ENCODE measurements at regions not wholly inside any gene's neighbourhood (a gene's known extent, or its start where the extent isn't known, plus 50 kb on each side); places are given as distances from the start of the nearest gene placed in this dataset.

GRCh38 chr4:31999848-32000247, 1279.7 kb downstream of the PCDH7 start:
- Histone ChIP-seq H3K27me3 (ENCODE audit: insufficient read depth, insufficient read length) (no peaks in the 10 kb centered on the region), H3K4me1 (ENCODE audit: insufficient read depth, insufficient read length) (no peaks in the 10 kb centered on the region), H3K36me3 (ENCODE audit: insufficient read depth, insufficient read length, low read length) (no peaks in the 10 kb centered on the region), H3K4me3 (ENCODE audit: insufficient read length, low read depth) (no peak overlapping the region), H3K9ac (ENCODE audit: insufficient read length, low read depth) (no peak overlapping the region), H3K9me3 (ENCODE audit: insufficient read depth, low read length) (no peaks in the 10 kb centered on the region)
- no peak for TF ChIP-seq YY1 (IDR thresholded peaks at IDR 0.05; ENCODE audit: insufficient read depth, insufficient read length)
- no peak for TF ChIP-seq ZNF274 (IDR thresholded peaks at IDR 0.05; ENCODE audit: low read depth, low read length)
- no peak for TF ChIP-seq SUZ12 (IDR thresholded peaks at IDR 0.05; ENCODE audit: extremely low read depth, insufficient read depth, insufficient read length)
- DNase-seq (ENCODE audit: low read depth, low spot score) = no peak

- Histone ChIP-seq H3K4me3 (ENCODE audit: insufficient read length, low read depth) (no peak overlapping the region), H3K4me1 (ENCODE audit: insufficient read depth, insufficient read length) (no peaks in the 10 kb centered on the region), H3K36me3 (ENCODE audit: insufficient read depth, insufficient read length, low read length) (no peaks in the 10 kb centered on the region), H3K27me3 (ENCODE audit: insufficient read depth, insufficient read length) (no peaks in the 10 kb centered on the region), H3K9me3 (ENCODE audit: insufficient read depth, low read length) (no peaks in the 10 kb centered on the region), H3K9ac (ENCODE audit: insufficient read length, low read depth) (no peak overlapping the region)
- TF ChIP-seq ZNF274 (IDR thresholded peaks at IDR 0.05; ENCODE audit: low read depth, low read length) (no peak), YY1 (IDR thresholded peaks at IDR 0.05; ENCODE audit: insufficient read depth, insufficient read length) (no peak), SUZ12 (IDR thresholded peaks at IDR 0.05; ENCODE audit: extremely low read depth, insufficient read depth, insufficient read length) (no peak)
- no peak for DNase-seq (ENCODE audit: low read depth, low spot score)
Measured at GRCh38 chr4:32000846-32001488, 1280.8 kb downstream of the PCDH7 start.

GRCh38 chr4:32002037-32002747, 1282.0 kb downstream of the PCDH7 start:
- no peak for TF ChIP-seq SUZ12 (IDR thresholded peaks at IDR 0.05; ENCODE audit: extremely low read depth, insufficient read depth, insufficient read length)
- TF ChIP-seq ZNF274 (IDR thresholded peaks at IDR 0.05; ENCODE audit: low read depth, low read length) = no peak
- no peak for TF ChIP-seq YY1 (IDR thresholded peaks at IDR 0.05; ENCODE audit: insufficient read depth, insufficient read length)
- Histone ChIP-seq H3K4me3 (ENCODE audit: insufficient read length, low read depth) (no peak overlapping the region), H3K9ac (ENCODE audit: insufficient read length, low read depth) (no peak overlapping the region), H3K27me3 (ENCODE audit: insufficient read depth, insufficient read length) (no peaks in the 10 kb centered on the region), H3K4me1 (ENCODE audit: insufficient read depth, insufficient read length) (no peaks in the 10 kb centered on the region), H3K9me3 (ENCODE audit: insufficient read depth, low read length) (no peaks in the 10 kb centered on the region), H3K36me3 (ENCODE audit: insufficient read depth, insufficient read length, low read length) (no peaks in the 10 kb centered on the region)
- DNase-seq (ENCODE audit: low read depth, low spot score) = no peak

- no peaks in the 10 kb centered on the region for H3K4me1 ChIP-seq (ENCODE audit: insufficient read depth, insufficient read length)
- H3K27me3 ChIP-seq (ENCODE audit: insufficient read depth, insufficient read length) = no peaks in the 10 kb centered on the region
- no peaks in the 10 kb centered on the region for H3K9me3 ChIP-seq (ENCODE audit: insufficient read depth, low read length)
- no peak overlapping the region for H3K4me3 ChIP-seq (ENCODE audit: insufficient read length, low read depth)
- H3K9ac ChIP-seq (ENCODE audit: insufficient read length, low read depth) = no peak overlapping the region
- TF ChIP-seq ZNF274 (IDR thresholded peaks at IDR 0.05; ENCODE audit: low read depth, low read length) = no peak
- no peak for TF ChIP-seq YY1 (IDR thresholded peaks at IDR 0.05; ENCODE audit: insufficient read depth, insufficient read length)
- TF ChIP-seq SUZ12 (IDR thresholded peaks at IDR 0.05; ENCODE audit: extremely low read depth, insufficient read depth, insufficient read length) = no peak
- H3K36me3 ChIP-seq (ENCODE audit: insufficient read depth, insufficient read length, low read length) = no peaks in the 10 kb centered on the region
- DNase-seq (ENCODE audit: low read depth, low spot score) = no peak
Measured at GRCh38 chr4:32003548-32003947, 1283.4 kb downstream of the PCDH7 start.

GRCh38 chr4:32010221-32010620, 1290.1 kb downstream of the PCDH7 start:
- Histone ChIP-seq H3K4me3 (ENCODE audit: insufficient read length, low read depth) (no peak overlapping the region), H3K4me1 (ENCODE audit: insufficient read depth, insufficient read length) (no peaks in the 10 kb centered on the region), H3K27me3 (ENCODE audit: insufficient read depth, insufficient read length) (no peaks in the 10 kb centered on the region), H3K9ac (ENCODE audit: insufficient read length, low read depth) (no peak overlapping the region), H3K9me3 (ENCODE audit: insufficient read depth, low read length) (no peaks in the 10 kb centered on the region), H3K36me3 (ENCODE audit: insufficient read depth, insufficient read length, low read length) (no peaks in the 10 kb centered on the region)
- TF ChIP-seq SUZ12 (IDR thresholded peaks at IDR 0.05; ENCODE audit: extremely low read depth, insufficient read depth, insufficient read length) = no peak
- no peak for TF ChIP-seq ZNF274 (IDR thresholded peaks at IDR 0.05; ENCODE audit: low read depth, low read length)
- no peak for TF ChIP-seq YY1 (IDR thresholded peaks at IDR 0.05; ENCODE audit: insufficient read depth, insufficient read length)
- DNase-seq (ENCODE audit: low read depth, low spot score) = no peak

GRCh38 chr4:32022071-32022470, 1301.9 kb downstream of the PCDH7 start:
- Histone ChIP-seq H3K36me3 (ENCODE audit: insufficient read depth, insufficient read length, low read length) (no peaks in the 10 kb centered on the region), H3K4me3 (ENCODE audit: insufficient read length, low read depth) (no peak overlapping the region), H3K4me1 (ENCODE audit: insufficient read depth, insufficient read length) (no peaks in the 10 kb centered on the region), H3K9me3 (ENCODE audit: insufficient read depth, low read length) (peaks cover 18% of the 10 kb centered on the region), H3K9ac (ENCODE audit: insufficient read length, low read depth) (no peak overlapping the region), H3K27me3 (ENCODE audit: insufficient read depth, insufficient read length) (no peaks in the 10 kb centered on the region)
- no peak for DNase-seq (ENCODE audit: low read depth, low spot score)
- TF ChIP-seq ZNF274 (IDR thresholded peaks at IDR 0.05; ENCODE audit: low read depth, low read length) (no peak), YY1 (IDR thresholded peaks at IDR 0.05; ENCODE audit: insufficient read depth, insufficient read length) (no peak), SUZ12 (IDR thresholded peaks at IDR 0.05; ENCODE audit: extremely low read depth, insufficient read depth, insufficient read length) (no peak)

GRCh38 chr4:32025851-32026459, 1305.8 kb downstream of the PCDH7 start:
- Histone ChIP-seq H3K9me3 (ENCODE audit: insufficient read depth, low read length) (peaks cover 18% of the 10 kb centered on the region), H3K9ac (ENCODE audit: insufficient read length, low read depth) (no peak overlapping the region), H3K27me3 (ENCODE audit: insufficient read depth, insufficient read length) (no peaks in the 10 kb centered on the region), H3K4me1 (ENCODE audit: insufficient read depth, insufficient read length) (no peaks in the 10 kb centered on the region), H3K36me3 (ENCODE audit: insufficient read depth, insufficient read length, low read length) (no peaks in the 10 kb centered on the region), H3K4me3 (ENCODE audit: insufficient read length, low read depth) (no peak overlapping the region)
- DNase-seq (ENCODE audit: low read depth, low spot score) = no peak
- no peak for TF ChIP-seq ZNF274 (IDR thresholded peaks at IDR 0.05; ENCODE audit: low read depth, low read length)

Measured in NT2/D1 (cell line).